ENCODE measurements at regions not wholly inside any gene's neighbourhood (a gene's known extent, or its start where the extent isn't known, plus 50 kb on each side); places are given as distances from the start of the nearest gene placed in this dataset.

DNA sequence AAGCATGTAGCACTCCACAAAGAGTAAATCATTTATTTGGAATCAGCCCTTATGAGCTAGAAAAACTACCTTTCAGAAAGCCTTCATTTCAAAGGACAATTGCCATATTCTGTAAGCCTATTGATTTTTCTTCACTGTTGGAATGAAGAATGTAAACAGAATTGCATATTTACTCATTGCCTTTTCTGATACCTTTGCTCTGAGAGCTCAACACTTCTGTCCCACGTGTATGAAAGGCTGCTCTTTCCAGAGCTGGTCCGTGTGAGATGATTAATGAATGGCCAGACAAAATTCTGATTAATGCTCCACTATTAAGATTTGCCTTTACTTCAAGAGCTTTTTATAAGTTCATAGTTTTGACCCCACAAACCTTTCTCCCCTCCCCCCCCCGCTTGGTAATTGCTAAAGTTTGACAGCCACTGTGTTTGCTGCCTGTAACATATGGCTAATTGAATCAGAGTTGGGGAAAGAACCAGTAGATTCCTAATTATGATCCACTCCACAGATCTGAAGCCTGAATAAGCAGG lies 63.0 kb upstream of the PLEKHA5 start:
- H3K9ac ChIP-seq (ENCODE audit: low read depth in 1 of 2, low read length in 2 of 2): peak overlapping the region in 1 of 2 donors; percentile 2
- TF ChIP-seq GABPA (IDR thresholded peaks at IDR 0.05 in 1 of 2, conservative IDR thresholded peaks at IDR 0.05 in 1 of 2) (peak in 1 of 2 donors; percentile 27), RXRA (IDR thresholded peaks at IDR 0.05) (peak; percentile 63 to 88), FOXA2 (IDR thresholded peaks at IDR 0.05) (peak; percentile 100), RAD21 (IDR thresholded peaks at IDR 0.05) (peak; percentile 67 to 70), HNF4A (conservative IDR thresholded peaks at IDR 0.05) (peak; percentile 84 to 90), JUND (IDR thresholded peaks at IDR 0.05) (peak; percentile 37 to 67), HNF4G (IDR thresholded peaks at IDR 0.05) (peak; percentile 65), SP1 (IDR thresholded peaks at IDR 0.05) (peak; percentile 97), FOXA1 (IDR thresholded peaks at IDR 0.05) (peak; percentile 99), YY1 (IDR thresholded peaks at IDR 0.05) (peak; percentile 80), EGR1 (IDR thresholded peaks at IDR 0.05; ENCODE audit: low read depth in 2 of 2) (peak in 1 of 2 donors; percentile 55), TAF1 (conservative IDR thresholded peaks at IDR 0.05) (peak; percentile 37), NR2F2 (IDR thresholded peaks at IDR 0.05) (no peak)
- TF ChIP-seq, protein P1, sequence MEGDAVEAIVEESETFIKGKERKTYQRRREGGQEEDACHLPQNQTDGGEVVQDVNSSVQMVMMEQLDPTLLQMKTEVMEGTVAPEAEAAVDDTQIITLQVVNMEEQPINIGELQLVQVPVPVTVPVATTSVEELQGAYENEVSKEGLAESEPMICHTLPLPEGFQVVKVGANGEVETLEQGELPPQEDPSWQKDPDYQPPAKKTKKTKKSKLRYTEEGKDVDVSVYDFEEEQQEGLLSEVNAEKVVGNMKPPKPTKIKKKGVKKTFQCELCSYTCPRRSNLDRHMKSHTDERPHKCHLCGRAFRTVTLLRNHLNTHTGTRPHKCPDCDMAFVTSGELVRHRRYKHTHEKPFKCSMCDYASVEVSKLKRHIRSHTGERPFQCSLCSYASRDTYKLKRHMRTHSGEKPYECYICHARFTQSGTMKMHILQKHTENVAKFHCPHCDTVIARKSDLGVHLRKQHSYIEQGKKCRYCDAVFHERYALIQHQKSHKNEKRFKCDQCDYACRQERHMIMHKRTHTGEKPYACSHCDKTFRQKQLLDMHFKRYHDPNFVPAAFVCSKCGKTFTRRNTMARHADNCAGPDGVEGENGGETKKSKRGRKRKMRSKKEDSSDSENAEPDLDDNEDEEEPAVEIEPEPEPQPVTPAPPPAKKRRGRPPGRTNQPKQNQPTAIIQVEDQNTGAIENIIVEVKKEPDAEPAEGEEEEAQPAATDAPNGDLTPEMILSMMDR (IDR thresholded peaks at IDR 0.05; ENCODE audit: low read depth, low read length, missing input control): no peak
- TF ChIP-seq, protein P2, sequence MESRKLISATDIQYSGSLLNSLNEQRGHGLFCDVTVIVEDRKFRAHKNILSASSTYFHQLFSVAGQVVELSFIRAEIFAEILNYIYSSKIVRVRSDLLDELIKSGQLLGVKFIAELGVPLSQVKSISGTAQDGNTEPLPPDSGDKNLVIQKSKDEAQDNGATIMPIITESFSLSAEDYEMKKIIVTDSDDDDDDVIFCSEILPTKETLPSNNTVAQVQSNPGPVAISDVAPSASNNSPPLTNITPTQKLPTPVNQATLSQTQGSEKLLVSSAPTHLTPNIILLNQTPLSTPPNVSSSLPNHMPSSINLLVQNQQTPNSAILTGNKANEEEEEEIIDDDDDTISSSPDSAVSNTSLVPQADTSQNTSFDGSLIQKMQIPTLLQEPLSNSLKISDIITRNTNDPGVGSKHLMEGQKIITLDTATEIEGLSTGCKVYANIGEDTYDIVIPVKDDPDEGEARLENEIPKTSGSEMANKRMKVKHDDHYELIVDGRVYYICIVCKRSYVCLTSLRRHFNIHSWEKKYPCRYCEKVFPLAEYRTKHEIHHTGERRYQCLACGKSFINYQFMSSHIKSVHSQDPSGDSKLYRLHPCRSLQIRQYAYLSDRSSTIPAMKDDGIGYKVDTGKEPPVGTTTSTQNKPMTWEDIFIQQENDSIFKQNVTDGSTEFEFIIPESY (IDR thresholded peaks at IDR 0.05): peak; percentile 71
- TF ChIP-seq, protein P3, sequence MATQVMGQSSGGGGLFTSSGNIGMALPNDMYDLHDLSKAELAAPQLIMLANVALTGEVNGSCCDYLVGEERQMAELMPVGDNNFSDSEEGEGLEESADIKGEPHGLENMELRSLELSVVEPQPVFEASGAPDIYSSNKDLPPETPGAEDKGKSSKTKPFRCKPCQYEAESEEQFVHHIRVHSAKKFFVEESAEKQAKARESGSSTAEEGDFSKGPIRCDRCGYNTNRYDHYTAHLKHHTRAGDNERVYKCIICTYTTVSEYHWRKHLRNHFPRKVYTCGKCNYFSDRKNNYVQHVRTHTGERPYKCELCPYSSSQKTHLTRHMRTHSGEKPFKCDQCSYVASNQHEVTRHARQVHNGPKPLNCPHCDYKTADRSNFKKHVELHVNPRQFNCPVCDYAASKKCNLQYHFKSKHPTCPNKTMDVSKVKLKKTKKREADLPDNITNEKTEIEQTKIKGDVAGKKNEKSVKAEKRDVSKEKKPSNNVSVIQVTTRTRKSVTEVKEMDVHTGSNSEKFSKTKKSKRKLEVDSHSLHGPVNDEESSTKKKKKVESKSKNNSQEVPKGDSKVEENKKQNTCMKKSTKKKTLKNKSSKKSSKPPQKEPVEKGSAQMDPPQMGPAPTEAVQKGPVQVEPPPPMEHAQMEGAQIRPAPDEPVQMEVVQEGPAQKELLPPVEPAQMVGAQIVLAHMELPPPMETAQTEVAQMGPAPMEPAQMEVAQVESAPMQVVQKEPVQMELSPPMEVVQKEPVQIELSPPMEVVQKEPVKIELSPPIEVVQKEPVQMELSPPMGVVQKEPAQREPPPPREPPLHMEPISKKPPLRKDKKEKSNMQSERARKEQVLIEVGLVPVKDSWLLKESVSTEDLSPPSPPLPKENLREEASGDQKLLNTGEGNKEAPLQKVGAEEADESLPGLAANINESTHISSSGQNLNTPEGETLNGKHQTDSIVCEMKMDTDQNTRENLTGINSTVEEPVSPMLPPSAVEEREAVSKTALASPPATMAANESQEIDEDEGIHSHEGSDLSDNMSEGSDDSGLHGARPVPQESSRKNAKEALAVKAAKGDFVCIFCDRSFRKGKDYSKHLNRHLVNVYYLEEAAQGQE (IDR thresholded peaks at IDR 0.05): peak; percentile 46
- TF ChIP-seq, protein P4, sequence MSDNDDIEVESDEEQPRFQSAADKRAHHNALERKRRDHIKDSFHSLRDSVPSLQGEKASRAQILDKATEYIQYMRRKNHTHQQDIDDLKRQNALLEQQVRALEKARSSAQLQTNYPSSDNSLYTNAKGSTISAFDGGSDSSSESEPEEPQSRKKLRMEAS (IDR thresholded peaks at IDR 0.05): peak; percentile 58
- TF ChIP-seq, protein P5, sequence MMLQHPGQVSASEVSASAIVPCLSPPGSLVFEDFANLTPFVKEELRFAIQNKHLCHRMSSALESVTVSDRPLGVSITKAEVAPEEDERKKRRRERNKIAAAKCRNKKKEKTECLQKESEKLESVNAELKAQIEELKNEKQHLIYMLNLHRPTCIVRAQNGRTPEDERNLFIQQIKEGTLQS (IDR thresholded peaks at IDR 0.05): no peak
- H3K27me3 ChIP-seq (ENCODE audit: control insufficient read depth in 4 of 4, insufficient read depth in 4 of 4, low read length in 3 of 4): no peaks in the 10 kb centered on the region
- peaks cover 0 to 27% (median 20%) of the 10 kb centered on the region in 4 donors for H3K4me1 ChIP-seq (ENCODE audit: control insufficient read depth in 4 of 4, insufficient read depth in 4 of 4, low read length in 3 of 4)
- no peak for DNase-seq (ENCODE audit: low spot score)
- 25% methylated on average over 3 of the region's 3 CpGs for WGBS
- peak overlapping the region; percentile 44 to 70 for H3K27ac ChIP-seq (ENCODE audit: low read depth in 1 of 2, low read length in 2 of 2)
- H3K4me3 ChIP-seq (ENCODE audit: low read depth in 1 of 3, low read length in 3 of 3): no peak overlapping the region
- H3K9me3 ChIP-seq (ENCODE audit: control insufficient read depth in 4 of 4, low read length in 3 of 4): no peaks in the 10 kb centered on the region
- H3K36me3 ChIP-seq (ENCODE audit: control insufficient read depth in 4 of 4, insufficient read depth in 3 of 4, low read depth in 1 of 4, low read length in 3 of 4): no peaks in the 10 kb centered on the region

All from liver (tissue), 8 donors.